ENCODE measurements at regions not wholly inside any gene's neighbourhood (a gene's known extent, or its start where the extent isn't known, plus 50 kb on each side); places are given as distances from the start of the nearest gene placed in this dataset.

GRCh38 chr12:83196694-83197350 lies 510.1 kb downstream of the TMTC2 start:
- no peaks in the 10 kb centered on the region for H3K9me3 Mint-ChIP-seq
- no peak overlapping the region for H3K27ac Mint-ChIP-seq
- no peak for DNase-seq
- no peaks in the 10 kb centered on the region for H3K27me3 Mint-ChIP-seq
- CTCF ChIA-PET, result no interaction called here
- POLR2A ChIA-PET, result no interaction called here
- no peaks in the 10 kb centered on the region for H3K36me3 Mint-ChIP-seq
- no peak overlapping the region for H3K4me3 Mint-ChIP-seq
- intact Hi-C loops (cut with micrococcal nuclease), result no loop called here
- H3K4me1 Mint-ChIP-seq (ENCODE audit: low read depth), result no peaks in the 10 kb centered on the region

- H3K4me3 Mint-ChIP-seq, result no peak overlapping the region
- no peaks in the 10 kb centered on the region for H3K4me1 Mint-ChIP-seq (ENCODE audit: low read depth)
- no peaks in the 10 kb centered on the region for H3K27me3 Mint-ChIP-seq
- no peaks in the 10 kb centered on the region for H3K36me3 Mint-ChIP-seq
- ChIA-PET CTCF (no interaction called here), POLR2A (no interaction called here)
- intact Hi-C loops (cut with micrococcal nuclease), result no loop called here
- H3K27ac Mint-ChIP-seq, result no peak overlapping the region
- no peak for DNase-seq
- H3K9me3 Mint-ChIP-seq, result no peaks in the 10 kb centered on the region
Observed at GRCh38 chr12:83190631-83191390, 504.1 kb downstream of the TMTC2 start.

GRCh38 chr12:83186419-83186818 lies 499.7 kb downstream of the TMTC2 start:
- no peak for DNase-seq
- Mint-ChIP-seq H3K9me3 (no peaks in the 10 kb centered on the region), H3K36me3 (no peaks in the 10 kb centered on the region), H3K27ac (no peak overlapping the region), H3K4me1 (ENCODE audit: low read depth) (no peaks in the 10 kb centered on the region), H3K4me3 (no peak overlapping the region), H3K27me3 (no peaks in the 10 kb centered on the region)
- POLR2A ChIA-PET, result no interaction called here
- intact Hi-C loops (cut with micrococcal nuclease), result no loop called here
- CTCF ChIA-PET, result no interaction called here

GRCh38 chr12:83185241-83185640 lies 498.5 kb downstream of the TMTC2 start:
- Mint-ChIP-seq H3K27me3 (no peaks in the 10 kb centered on the region), H3K27ac (no peak overlapping the region), H3K9me3 (no peaks in the 10 kb centered on the region), H3K4me3 (no peak overlapping the region), H3K4me1 (ENCODE audit: low read depth) (no peaks in the 10 kb centered on the region), H3K36me3 (no peaks in the 10 kb centered on the region)
- ChIA-PET CTCF (no interaction called here), POLR2A (no interaction called here)
- intact Hi-C loops (cut with micrococcal nuclease), result no loop called here
- no peak for DNase-seq
